ENCODE measurements at regions not wholly inside any gene's neighbourhood (a gene's known extent, or its start where the extent isn't known, plus 50 kb on each side); places are given as distances from the start of the nearest gene placed in this dataset.
"Not testable (repeated sequence)": the region's sequence is repeated elsewhere in the genome, so short reads cannot be mapped to it uniquely, and the experiment has no call there.

DNA sequence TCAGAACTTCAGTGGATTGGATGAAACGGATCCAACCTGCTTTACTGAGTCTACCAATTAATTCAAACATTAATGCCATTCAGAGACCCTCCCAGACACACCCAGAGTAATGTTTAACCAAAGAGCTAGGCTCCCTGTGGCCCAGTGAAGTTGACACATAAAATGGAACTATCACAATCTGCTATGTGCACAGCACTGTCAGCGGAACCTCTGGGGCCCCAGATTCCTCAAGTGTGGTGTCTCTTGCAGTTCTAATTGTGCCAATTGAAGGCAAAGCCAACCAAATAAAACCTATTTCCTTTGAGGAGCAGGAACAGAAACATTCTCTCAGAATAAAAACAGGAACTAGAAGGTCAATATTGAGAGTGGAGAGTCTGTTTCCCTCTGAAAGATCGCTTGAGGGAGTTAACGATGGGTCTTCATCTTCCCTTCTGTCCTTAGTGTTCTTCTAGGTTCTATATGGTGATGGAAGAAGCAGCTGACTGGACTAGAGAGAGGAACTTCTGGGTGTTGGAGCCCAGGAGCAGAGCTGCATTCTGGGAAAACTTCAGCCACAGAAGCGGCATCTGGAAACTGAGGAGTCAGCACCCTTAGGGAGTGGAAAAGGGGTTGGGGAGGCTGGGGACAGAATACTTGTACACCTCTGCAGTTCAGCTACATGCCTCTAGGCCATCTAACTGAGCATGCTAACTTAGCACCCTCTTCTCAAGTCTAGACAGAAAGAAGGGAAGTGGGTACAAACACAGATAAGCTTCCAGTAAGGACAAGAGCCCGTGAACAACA lies 174.4 kb upstream of the FBXO11 start:
- H3K9me3 ChIP-seq (ENCODE audit: low read depth, low read length), result no peaks in the 10 kb centered on the region
- no peak overlapping the region for H3K27ac ChIP-seq
- H3K9ac ChIP-seq (ENCODE audit: insufficient read length), result no peak overlapping the region
- no peak for DNase-seq (ENCODE audit: low read depth, low spot score)
- no peak overlapping the region for H3K4me3 ChIP-seq
- no peaks in the 10 kb centered on the region for H3K36me3 ChIP-seq (ENCODE audit: insufficient read depth, low read length)
- TF ChIP-seq FOXP2 (optimal IDR thresholded peaks at IDR 0.05; ENCODE audit: control extremely low read depth, extremely low read length, insufficient read depth), result no peak
- TF ChIP-seq POLR2AphosphoS5 (IDR thresholded peaks at IDR 0.05; ENCODE audit: borderline replicate concordance, low read depth, low read length), result no peak
- TF ChIP-seq EZH2 (IDR thresholded peaks at IDR 0.05), result no peak

DNA sequence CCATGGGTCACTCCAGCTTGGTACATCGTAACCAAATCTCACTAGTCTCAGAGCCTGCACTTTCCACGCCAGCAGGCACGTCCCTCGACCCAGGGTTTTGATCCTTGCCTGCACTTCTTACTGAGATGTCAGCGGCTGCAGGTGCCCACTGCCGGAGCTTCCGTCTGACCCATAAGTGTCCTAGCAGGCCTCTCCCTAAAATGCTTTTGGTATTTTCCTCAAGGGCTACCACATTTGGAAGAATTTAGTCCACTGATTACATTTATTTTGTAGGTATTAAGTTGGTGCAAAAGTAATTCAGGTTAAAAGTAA lies 175.0 kb upstream of the FBXO11 start:
- Histone ChIP-seq H3K9ac (ENCODE audit: insufficient read length) (no peak overlapping the region), H3K36me3 (ENCODE audit: insufficient read depth, low read length) (no peaks in the 10 kb centered on the region), H3K27ac (no peak overlapping the region), H3K4me3 (no peak overlapping the region), H3K9me3 (ENCODE audit: low read depth, low read length) (no peaks in the 10 kb centered on the region)
- no peak for TF ChIP-seq POLR2AphosphoS5 (IDR thresholded peaks at IDR 0.05; ENCODE audit: borderline replicate concordance, low read depth, low read length)
- no peak for DNase-seq (ENCODE audit: low read depth, low spot score)

DNA sequence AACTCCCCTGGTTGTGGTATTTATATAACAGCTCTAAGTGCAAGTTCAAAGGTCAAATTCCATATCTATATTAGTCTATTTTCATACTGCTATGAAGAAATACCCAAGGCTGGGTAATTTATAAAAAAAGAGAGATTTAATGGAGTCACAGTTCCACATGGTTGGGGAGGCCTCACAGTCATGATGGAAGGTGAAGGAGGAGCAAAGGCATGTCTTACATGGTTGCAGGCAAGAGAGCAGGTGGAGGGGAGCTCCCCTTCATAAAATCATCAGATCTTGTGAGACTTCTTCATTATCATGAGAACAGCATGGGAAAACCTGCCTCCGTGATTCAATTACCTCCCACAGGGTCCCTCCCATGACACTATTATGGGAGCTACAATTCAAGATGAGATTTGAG lies 179.6 kb upstream of the FBXO11 start:
- Histone ChIP-seq H3K9ac (ENCODE audit: insufficient read length) (no peak overlapping the region), H3K9me3 (ENCODE audit: low read depth, low read length) (no peaks in the 10 kb centered on the region), H3K36me3 (ENCODE audit: insufficient read depth, low read length) (peaks cover 4% of the 10 kb centered on the region; the same call in 1 of the 2 replicates), H3K27ac (no peak overlapping the region), H3K4me3 (no peak overlapping the region)
- DNase-seq (ENCODE audit: low read depth, low spot score), result no peak
- no peak for TF ChIP-seq EZH2 (IDR thresholded peaks at IDR 0.05)
- TF ChIP-seq POLR2AphosphoS5 (IDR thresholded peaks at IDR 0.05; ENCODE audit: borderline replicate concordance, low read depth, low read length), result no peak
- TF ChIP-seq FOXP2 (optimal IDR thresholded peaks at IDR 0.05; ENCODE audit: control extremely low read depth, extremely low read length, insufficient read depth), result no peak

- no peak overlapping the region for H3K9ac ChIP-seq (ENCODE audit: insufficient read length)
- no peak overlapping the region; the same call in 1 of the 2 replicates for H3K4me3 ChIP-seq
- H3K27ac ChIP-seq, result peak overlapping the region; percentile 87
- H3K9me3 ChIP-seq (ENCODE audit: low read depth, low read length), result no peaks in the 10 kb centered on the region
- H3K36me3 ChIP-seq (ENCODE audit: insufficient read depth, low read length), result peaks cover 4% of the 10 kb centered on the region; the same call in 1 of the 2 replicates
- TF ChIP-seq FOXP2 (optimal IDR thresholded peaks at IDR 0.05; ENCODE audit: control extremely low read depth, extremely low read length, insufficient read depth) (no peak), POLR2AphosphoS5 (IDR thresholded peaks at IDR 0.05; ENCODE audit: borderline replicate concordance, low read depth, low read length) (no peak), EZH2 (IDR thresholded peaks at IDR 0.05) (no peak)
- no peak for DNase-seq (ENCODE audit: low read depth, low spot score)
Measured at GRCh38 chr2:48088994-48089393, 182.7 kb upstream of the FBXO11 start.

GRCh38 chr2:48089644-48090043 lies 183.3 kb upstream of the FBXO11 start:
- Histone ChIP-seq H3K36me3 (ENCODE audit: insufficient read depth, low read length) (peaks cover 4% of the 10 kb centered on the region; the same call in 1 of the 2 replicates), H3K9ac (ENCODE audit: insufficient read length) (peak overlapping the region; percentile 30), H3K4me3 (peak overlapping the region; percentile 19), H3K9me3 (ENCODE audit: low read depth, low read length) (no peaks in the 10 kb centered on the region), H3K27ac (peak overlapping the region; percentile 87)
- no peak for DNase-seq (ENCODE audit: low read depth, low spot score)
- no peak for TF ChIP-seq FOXP2 (optimal IDR thresholded peaks at IDR 0.05; ENCODE audit: control extremely low read depth, extremely low read length, insufficient read depth)
- TF ChIP-seq EZH2 (IDR thresholded peaks at IDR 0.05), result no peak
- TF ChIP-seq POLR2AphosphoS5 (IDR thresholded peaks at IDR 0.05; ENCODE audit: borderline replicate concordance, low read depth, low read length), result no peak

DNA sequence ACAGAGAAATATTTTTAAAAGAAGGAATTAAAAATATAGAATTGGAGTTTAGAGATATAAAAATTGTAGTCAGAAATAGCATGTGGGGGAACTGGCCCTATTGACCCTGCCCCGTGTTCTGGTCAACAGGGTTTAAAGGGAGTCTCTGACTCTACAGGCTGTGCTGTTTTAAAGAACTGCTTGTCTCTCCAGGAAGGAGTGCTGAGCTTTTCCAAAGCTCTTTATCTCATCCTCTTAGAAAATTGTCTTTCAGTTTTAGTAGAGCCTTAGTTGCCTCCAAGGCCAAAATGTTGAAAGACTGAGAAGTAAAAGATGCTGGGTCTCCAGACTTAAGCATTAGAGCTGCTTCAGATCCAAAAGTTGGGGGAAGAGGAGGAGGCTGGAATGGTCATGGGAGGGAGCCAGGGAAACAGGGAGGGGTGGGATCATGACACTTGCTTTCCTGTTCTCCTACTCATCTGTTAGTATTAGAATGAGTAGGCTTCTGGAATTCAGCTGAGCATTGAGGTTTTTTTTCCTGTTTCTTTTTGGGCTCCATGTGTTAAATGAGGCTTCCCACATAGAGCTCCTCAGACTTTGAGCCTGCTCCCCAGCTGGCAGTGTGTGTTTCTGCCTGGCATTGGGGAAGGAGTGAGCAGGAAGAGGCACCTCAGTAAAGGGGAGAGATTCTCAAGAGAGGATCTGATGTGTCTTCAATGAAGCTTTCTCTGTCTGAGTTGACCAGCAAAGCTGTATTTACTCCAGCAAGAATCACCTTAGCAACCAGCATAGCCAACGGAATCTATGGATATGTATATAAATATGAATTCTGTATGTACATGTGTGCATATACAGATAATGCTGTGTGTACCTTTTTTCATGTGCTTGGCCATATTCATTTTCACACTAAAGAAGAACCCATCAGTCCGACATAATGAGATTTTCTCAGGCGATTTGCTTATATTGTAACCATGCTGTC lies 186.8 kb upstream of the FBXO11 start:
- no peak overlapping the region for H3K9ac ChIP-seq (ENCODE audit: insufficient read length)
- no peak overlapping the region for H3K27ac ChIP-seq
- no peak overlapping the region for H3K4me3 ChIP-seq
- no peaks in the 10 kb centered on the region for H3K9me3 ChIP-seq (ENCODE audit: low read depth, low read length)
- peaks cover 4% of the 10 kb centered on the region; the same call in 1 of the 2 replicates for H3K36me3 ChIP-seq (ENCODE audit: insufficient read depth, low read length)
- DNase-seq (ENCODE audit: low read depth, low spot score), result no peak
- TF ChIP-seq FOXP2 (optimal IDR thresholded peaks at IDR 0.05; ENCODE audit: control extremely low read depth, extremely low read length, insufficient read depth) (no peak), EZH2 (IDR thresholded peaks at IDR 0.05) (no peak), POLR2AphosphoS5 (IDR thresholded peaks at IDR 0.05; ENCODE audit: borderline replicate concordance, low read depth, low read length) (no peak)

GRCh38 chr2:48096765-48097164 lies 190.5 kb upstream of the FBXO11 start:
- not testable (repeated sequence) for H3K27ac ChIP-seq; H3K36me3 ChIP-seq (ENCODE audit: insufficient read depth, low read length); H3K9me3 ChIP-seq (ENCODE audit: low read depth, low read length); DNase-seq (ENCODE audit: low read depth, low spot score); H3K4me3 ChIP-seq; H3K9ac ChIP-seq (ENCODE audit: insufficient read length)

DNA sequence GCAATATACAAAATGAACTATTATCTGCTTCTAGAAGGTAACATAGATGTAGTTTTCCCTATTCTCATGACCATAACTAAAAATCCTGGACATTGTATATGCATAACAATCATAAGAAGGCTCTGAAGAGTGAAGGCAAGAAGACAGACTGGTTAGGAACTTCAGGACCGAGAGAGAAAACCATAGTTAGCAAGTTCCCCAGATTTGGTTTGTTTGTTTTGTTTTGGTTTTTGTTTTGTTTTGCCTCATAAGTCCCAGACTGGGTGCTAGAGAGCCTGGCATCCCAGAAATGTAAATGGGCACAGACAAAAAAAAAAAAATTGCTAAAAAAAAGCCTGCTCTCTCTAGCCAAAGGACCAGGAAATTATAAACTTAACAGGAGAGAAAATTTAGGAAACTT lies 192.2 kb upstream of the FBXO11 start:
- no peak for DNase-seq (ENCODE audit: low read depth, low spot score)
- Histone ChIP-seq H3K4me3 (no peak overlapping the region), H3K9ac (ENCODE audit: insufficient read length) (no peak overlapping the region), H3K36me3 (ENCODE audit: insufficient read depth, low read length) (no peaks in the 10 kb centered on the region), H3K9me3 (ENCODE audit: low read depth, low read length) (no peaks in the 10 kb centered on the region), H3K27ac (no peak overlapping the region)
- no peak for TF ChIP-seq EZH2 (IDR thresholded peaks at IDR 0.05)
- no peak for TF ChIP-seq FOXP2 (optimal IDR thresholded peaks at IDR 0.05; ENCODE audit: control extremely low read depth, extremely low read length, insufficient read depth)
- TF ChIP-seq POLR2AphosphoS5 (IDR thresholded peaks at IDR 0.05; ENCODE audit: borderline replicate concordance, low read depth, low read length), result no peak

Measured in SK-N-MC (cell line).